OCI-LY3 (cell line): ENCODE measurements at regions not wholly inside any gene's neighbourhood (a gene's known extent, or its start where the extent isn't known, plus 50 kb on each side); places are given as distances from the start of the nearest gene placed in this dataset.

Experiments
- H2AFZ ChIP-seq: fragments of 200-600, 300-600 bp; shearing (Covaris generic); 2 replicates; pipeline ENCODE4 v1.6.0; 2014; ENCODE audit warnings: antibody characterized with exemption, low read depth, low read length
- H3K27ac ChIP-seq: fragments of 200-600, 300-600 bp; sonication (generic); 2 replicates; pipeline ENCODE4 v1.5.1; 2014; ENCODE audit warnings: mild to moderate bottlenecking, low read length, moderate library complexity, mixed read lengths
- H3K27me3 ChIP-seq: fragments of 200-600, 300-600 bp; sonication (generic); 2 replicates; pipeline ENCODE4 v1.6.1; 2014; ENCODE audit warnings: low read depth, low read length, mixed read lengths
- H3K36me3 ChIP-seq: fragments of 200-600, 300-600 bp; sonication (generic); replicated peaks from 2 replicates; pipeline ENCODE3; 2014; ENCODE audit warnings: low read depth, low read length, mixed read lengths
- H3K4me1 ChIP-seq: fragments of 300-600, 200-600 bp; sonication (generic); 2 replicates; pipeline ENCODE4 v1.6.1; 2014; ENCODE audit warnings: low read length, mixed read lengths
- H3K4me2 ChIP-seq: fragments of 200-600, 300-600 bp; sonication (generic); 2 replicates; pipeline ENCODE4 v1.6.1; 2014; ENCODE audit warnings: low read length, mixed read lengths
- H3K4me3 ChIP-seq: fragments of 300-600, 200-600 bp; sonication (generic); 2 replicates; pipeline ENCODE4 v1.5.1; 2014; ENCODE audit warnings: antibody characterized with exemption, mild to moderate bottlenecking, low read length, moderate library complexity
- H3K79me2 ChIP-seq: fragments of 300-600, 200-600 bp; shearing (Covaris generic); 2 replicates; pipeline ENCODE4 v1.6.1; 2014; ENCODE audit warnings: mild to moderate bottlenecking, low read length, mixed read lengths
- H3K9ac ChIP-seq: fragments of 300-600, 200-600 bp; shearing (Covaris generic); 2 replicates; pipeline ENCODE4 v1.6.0; 2014; ENCODE audit warnings: mild to moderate bottlenecking, low read length, moderate library complexity
- H3K9me3 ChIP-seq: fragments of 200-600, 300-600 bp; shearing (Covaris generic); 2 replicates; pipeline ENCODE4 v1.6.1; 2014; ENCODE audit warnings: low read length, mixed read lengths; ENCODE audit not compliant: insufficient read depth
- H4K20me1 ChIP-seq: fragments of 200-600, 300-600 bp; sonication (generic); 2 replicates; pipeline ENCODE4 v1.6.1; 2016; ENCODE audit warnings: low read length, mixed read lengths; ENCODE audit not compliant: insufficient read depth
- CTCF ChIP-seq: fragments of 200-600, 300-600 bp; sonication (generic); IDR thresholded peaks from 2 replicates; pipeline ENCODE4 v1.5.1; 2014; ENCODE audit warnings: antibody characterized with exemption, low read length, low read depth
- EZH2phosphoT487 ChIP-seq: fragments of 200-600 bp; shearing (Covaris generic); IDR thresholded peaks from 2 replicates; pipeline ENCODE4 v1.6.1; 2018; ENCODE audit warnings: antibody characterized with exemption, mixed run types, low read depth

- Histone ChIP-seq H3K9ac (no peak overlapping the region), H3K79me2 (no peaks in the 10 kb centered on the region), H3K4me1 (no peaks in the 10 kb centered on the region), H3K9me3 (no peaks in the 10 kb centered on the region), H3K27me3 (no peaks in the 10 kb centered on the region), H2AFZ (no peak overlapping the region), H3K4me3 (no peak overlapping the region), H3K4me2 (no peak overlapping the region), H3K27ac (no peak overlapping the region), H3K36me3 (no peaks in the 10 kb centered on the region), H4K20me1 (no peaks in the 10 kb centered on the region)
- no peak for TF ChIP-seq CTCF
- no peak for TF ChIP-seq EZH2phosphoT487
Observed at GRCh38 chr6:168890981-168891365, 362.7 kb downstream of the THBS2 start.

- Histone ChIP-seq H3K27ac (no peak overlapping the region), H3K4me2 (no peak overlapping the region), H3K4me1 (no peaks in the 10 kb centered on the region)
Observed at GRCh38 chr6:168890306-168890980, 363.2 kb downstream of the THBS2 start.

DNA sequence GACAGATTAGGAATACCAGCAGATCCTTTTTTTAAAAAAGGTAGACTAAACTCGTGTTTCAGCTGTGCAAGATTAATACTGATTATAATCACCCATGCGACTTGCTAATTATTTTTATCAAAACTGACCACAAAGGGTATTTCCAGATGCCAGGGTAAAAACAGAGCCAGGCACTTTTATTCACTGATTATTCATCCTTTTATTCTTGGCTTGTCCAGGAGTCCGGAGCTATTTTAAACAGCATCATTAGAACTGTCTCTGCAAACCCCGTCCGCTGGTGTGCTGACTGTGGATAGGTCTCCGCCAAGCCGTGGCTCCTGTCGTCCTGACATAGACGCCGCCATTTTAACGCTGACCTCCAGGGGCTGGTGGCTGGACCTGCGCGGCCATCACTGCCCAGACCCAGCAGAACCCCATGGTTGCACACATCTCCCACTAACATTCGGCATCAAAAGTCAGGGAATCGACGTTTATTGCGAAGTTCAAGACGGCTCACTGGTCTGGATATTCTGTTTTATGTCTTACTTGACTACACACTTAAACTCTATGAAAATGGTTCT is 364.8 kb downstream of the THBS2 start:
- Histone ChIP-seq H3K4me3 (no peak overlapping the region), H3K36me3 (no peaks in the 10 kb centered on the region), H3K79me2 (no peaks in the 10 kb centered on the region), H2AFZ (no peak overlapping the region), H3K9me3 (no peaks in the 10 kb centered on the region), H3K4me1 (no peaks in the 10 kb centered on the region), H4K20me1 (no peaks in the 10 kb centered on the region), H3K9ac (no peak overlapping the region), H3K27ac (no peak overlapping the region), H3K27me3 (no peaks in the 10 kb centered on the region), H3K4me2 (no peak overlapping the region)
- no peak for TF ChIP-seq CTCF
- TF ChIP-seq EZH2phosphoT487, result no peak

More at GRCh38 chr6:168890306-168890980, 363.2 kb downstream of the THBS2 start:
- H3K79me2 ChIP-seq, result no peaks in the 10 kb centered on the region
- no peaks in the 10 kb centered on the region for H3K9me3 ChIP-seq
- H3K27me3 ChIP-seq, result no peaks in the 10 kb centered on the region
- TF ChIP-seq CTCF, result no peak
- TF ChIP-seq EZH2phosphoT487, result no peak
- H3K36me3 ChIP-seq, result no peaks in the 10 kb centered on the region
- no peaks in the 10 kb centered on the region for H4K20me1 ChIP-seq
- H2AFZ ChIP-seq, result no peak overlapping the region
- H3K4me3 ChIP-seq, result no peak overlapping the region
- H3K9ac ChIP-seq, result no peak overlapping the region

DNA sequence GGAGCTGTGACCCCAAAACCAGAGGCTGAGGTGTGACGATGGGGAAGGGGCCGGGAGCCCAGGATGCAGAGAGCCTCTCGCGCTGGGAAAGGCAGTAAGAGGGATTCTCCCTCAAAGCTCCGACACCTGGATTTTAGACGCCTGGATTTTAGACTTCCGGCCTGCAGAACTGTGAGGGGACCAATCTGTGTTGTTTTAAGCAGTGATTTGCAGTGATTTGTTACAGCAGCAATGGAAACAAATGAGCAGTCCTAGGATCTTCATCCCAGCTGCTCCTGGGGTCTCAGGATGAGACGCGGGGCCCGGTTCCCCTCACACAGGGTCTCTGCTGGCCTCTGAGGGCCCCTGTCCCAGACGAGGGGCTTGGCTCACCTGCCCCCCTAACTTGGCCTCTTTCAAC is 365.5 kb downstream of the THBS2 start:
- no peak overlapping the region for H2AFZ ChIP-seq
- H3K27ac ChIP-seq, result no peak overlapping the region
- no peak overlapping the region for H3K9ac ChIP-seq
- no peak overlapping the region for H3K4me3 ChIP-seq
- no peaks in the 10 kb centered on the region for H3K9me3 ChIP-seq
- H3K79me2 ChIP-seq, result no peaks in the 10 kb centered on the region
- no peaks in the 10 kb centered on the region for H4K20me1 ChIP-seq
- H3K4me1 ChIP-seq, result no peaks in the 10 kb centered on the region
- no peak for TF ChIP-seq EZH2phosphoT487
- no peak for TF ChIP-seq CTCF
- H3K4me2 ChIP-seq, result no peak overlapping the region
- no peaks in the 10 kb centered on the region for H3K36me3 ChIP-seq
- no peaks in the 10 kb centered on the region for H3K27me3 ChIP-seq
